HEK293T (cell line): ENCODE measurements at regions not wholly inside any gene's neighbourhood (a gene's known extent, or its start where the extent isn't known, plus 50 kb on each side); places are given as distances from the start of the nearest gene placed in this dataset.

Experiments
- CTCF ChIA-PET: fragments of 350-600 bp; formaldehyde crosslinking; extraction: SDS; loops from one replicate; lab custom pipeline; 2021; ENCODE audit warnings: antibody characterized with exemption, inconsistent platforms; lab: Yijun Ruan, JAX
- POLR2A ChIA-PET: fragments of 350-600 bp; formaldehyde crosslinking; extraction: SDS; loops from one replicate; lab custom pipeline; 2020; ENCODE audit warnings: antibody characterized with exemption, inconsistent platforms; lab: Yijun Ruan, JAX
- DNase-seq: peaks from one replicate; pipeline ENCODE4 v3.0.0; 2012; ENCODE audit warnings: mixed read lengths; ENCODE audit errors: extremely low spot score
- ARNT ChIP-seq: fragments of 450-650 bp; IDR thresholded peaks from 2 replicates; pipeline ENCODE4 v1.6.1; 2017; ENCODE audit warnings: mild to moderate bottlenecking
- BHLHE40 ChIP-seq: fragments of 450-650 bp; IDR thresholded peaks from 2 replicates; pipeline ENCODE4 v1.6.1; 2016; ENCODE audit warnings: mild to moderate bottlenecking, moderate library complexity, borderline replicate concordance
- CTBP1 ChIP-seq: fragments of 450-650 bp; IDR thresholded peaks from 2 replicates; pipeline ENCODE4 v1.6.1; 2016; ENCODE audit warnings: borderline replicate concordance
- ELF4 ChIP-seq: fragments of 450-650 bp; IDR thresholded peaks from 2 replicates; pipeline ENCODE4 v1.6.1; 2017; ENCODE audit warnings: antibody characterized with exemption
- FOXA1 ChIP-seq: fragments of 450-650 bp; IDR thresholded peaks from 2 replicates; pipeline ENCODE4 v1.6.1; 2016; ENCODE audit warnings: mild to moderate bottlenecking
- FOXK2 ChIP-seq: fragments of 450-650 bp; IDR thresholded peaks from 2 replicates; pipeline ENCODE4 v1.6.1; 2016; ENCODE audit warnings: mild to moderate bottlenecking
- FOXM1 ChIP-seq: fragments of 450-650 bp; IDR thresholded peaks from 2 replicates; pipeline ENCODE4 v1.6.1; 2017; ENCODE audit warnings: mild to moderate bottlenecking, borderline replicate concordance
- HDGF ChIP-seq: fragments of 450-650 bp; IDR thresholded peaks from 2 replicates; pipeline ENCODE4 v1.6.1; 2017; ENCODE audit warnings: antibody characterized with exemption, borderline replicate concordance
- L3MBTL2 ChIP-seq: fragments of 450-650 bp; conservative IDR thresholded peaks from 2 replicates; pipeline ENCODE4 v1.6.1; 2016; ENCODE audit warnings: mild to moderate bottlenecking
- LEF1 ChIP-seq: fragments of 450-650 bp; IDR thresholded peaks from 2 replicates; pipeline ENCODE4 v1.6.1; 2017; ENCODE audit warnings: mild to moderate bottlenecking, borderline replicate concordance
- NFRKB ChIP-seq: fragments of 450-650 bp; IDR thresholded peaks from 2 replicates; pipeline ENCODE4 v1.6.1; 2016; ENCODE audit warnings: mild to moderate bottlenecking, moderate library complexity
- PKNOX1 ChIP-seq: fragments of 450-650 bp; IDR thresholded peaks from 2 replicates; pipeline ENCODE4 v1.6.1; 2016
- SP1 ChIP-seq: fragments of 450-650 bp; IDR thresholded peaks from 2 replicates; pipeline ENCODE4 v1.6.1; 2017
- SUZ12 ChIP-seq: fragments of 450-650 bp; IDR thresholded peaks from 2 replicates; pipeline ENCODE4 v1.6.1; 2016; ENCODE audit warnings: mild to moderate bottlenecking
- TARDBP ChIP-seq: fragments of 450-650 bp; IDR thresholded peaks from 2 replicates; pipeline ENCODE4 v1.6.1; 2016
- ZNF384 ChIP-seq: fragments of 450-650 bp; IDR thresholded peaks from 2 replicates; pipeline ENCODE4 v1.6.1; 2016

GRCh38 chr22:48642550-48642949 is 1185.1 kb downstream of the BRD1 start:
- CTCF ChIA-PET: no interaction called here
- POLR2A ChIA-PET: no interaction called here
- DNase-seq: no peak
- no peak for TF ChIP-seq FOXM1
- TF ChIP-seq ELF4: no peak
- TF ChIP-seq BHLHE40: no peak
- TF ChIP-seq L3MBTL2: no peak
- TF ChIP-seq FOXK2: no peak
- TF ChIP-seq PKNOX1: no peak
- no peak for TF ChIP-seq NFRKB
- no peak for TF ChIP-seq ZNF384
- TF ChIP-seq SUZ12: no peak
- TF ChIP-seq SP1: no peak
- no peak for TF ChIP-seq TARDBP
- no peak for TF ChIP-seq CTBP1

- ChIA-PET POLR2A (no interaction called here), CTCF (no interaction called here)
- no peak for TF ChIP-seq SP1
- no peak for TF ChIP-seq ARNT
- TF ChIP-seq NFRKB: no peak
- no peak for TF ChIP-seq FOXA1
- TF ChIP-seq HDGF: no peak
- no peak for TF ChIP-seq BHLHE40
- no peak for TF ChIP-seq FOXM1
- TF ChIP-seq ZNF384: no peak
- TF ChIP-seq L3MBTL2: no peak
- TF ChIP-seq ELF4: no peak
- TF ChIP-seq CTBP1: no peak
- no peak for TF ChIP-seq PKNOX1
- no peak for TF ChIP-seq LEF1
- no peak for TF ChIP-seq FOXK2
- TF ChIP-seq SUZ12: no peak
- no peak for TF ChIP-seq TARDBP
These were observed 1185.7 kb downstream of the BRD1 start for GRCh38 chr22:48641906-48642475.

GRCh38 chr22:48640890-48641841 is 1186.5 kb downstream of the BRD1 start:
- no peak for DNase-seq
- ChIA-PET CTCF (no interaction called here), POLR2A (no interaction called here)
- TF ChIP-seq PKNOX1 (no peak), ZNF384 (no peak), HDGF (no peak)

More at GRCh38 chr22:48641906-48642475, 1185.7 kb downstream of the BRD1 start:
- DNase-seq: no peak

GRCh38 chr22:48639896-48640748 is 1187.6 kb downstream of the BRD1 start:
- CTCF ChIA-PET: no interaction called here
- DNase-seq: no peak

More at GRCh38 chr22:48639896-48640748, 1187.6 kb downstream of the BRD1 start:
- TF ChIP-seq ARNT (no peak), CTBP1 (no peak), SUZ12 (no peak), SP1 (no peak), ZNF384 (no peak), FOXM1 (no peak), NFRKB (no peak), FOXA1 (no peak), PKNOX1 (no peak), ELF4 (no peak), TARDBP (no peak), FOXK2 (no peak), HDGF (no peak), BHLHE40 (no peak), LEF1 (no peak), L3MBTL2 (no peak)
- POLR2A ChIA-PET: no interaction called here
